ENCODE measurements at regions not wholly inside any gene's neighbourhood (a gene's known extent, or its start where the extent isn't known, plus 50 kb on each side); places are given as distances from the start of the nearest gene placed in this dataset.

GRCh38 chr2:18380321-18380720, 180.1 kb downstream of the RDH14 start:
- no peak for DNase-seq (ENCODE audit: low read depth, low spot score)
- Histone ChIP-seq H3K27me3 (ENCODE audit: control insufficient read depth, extremely low read depth, insufficient read depth, low read length) (no peaks in the 10 kb centered on the region), H3K9me1 (ENCODE audit: control insufficient read depth, extremely low read depth, insufficient read depth, low read length) (no peaks in the 10 kb centered on the region), H3K4me3 (ENCODE audit: control insufficient read depth in 2 of 3, extremely low read depth in 1 of 3, insufficient read depth in 2 of 3, low read depth in 1 of 3, low read length in 3 of 3) (no peak overlapping the region), H2AFZ (ENCODE audit: control insufficient read depth, low read length) (no peak overlapping the region), H3K27ac (ENCODE audit: control insufficient read depth, insufficient read depth, low read length) (no peak overlapping the region), H3K36me3 (ENCODE audit: control insufficient read depth in 2 of 2, extremely low read depth in 1 of 2, insufficient read depth in 2 of 2, low read length in 2 of 2) (no peaks in the 10 kb centered on the region), H4K20me1 (ENCODE audit: control insufficient read depth, extremely low read depth, insufficient read depth, low read length) (no peaks in the 10 kb centered on the region), H3K4me1 (ENCODE audit: control insufficient read depth, extremely low read depth, insufficient read depth, low read length) (no peaks in the 10 kb centered on the region), H3K79me2 (ENCODE audit: control insufficient read depth, insufficient read depth, low read length) (no peaks in the 10 kb centered on the region), H3K4me2 (ENCODE audit: control insufficient read depth, extremely low read depth, insufficient read depth, low read depth, low read length) (no peak overlapping the region), H3K9ac (ENCODE audit: control insufficient read depth, extremely low read depth, insufficient read depth, low read length) (no peak overlapping the region), H3K9me3 (ENCODE audit: control insufficient read depth, low read depth, low read length) (no peaks in the 10 kb centered on the region)
- TF ChIP-seq CTCF (optimal IDR thresholded peaks at IDR 0.05 in 1 of 3, IDR thresholded peaks at IDR 0.05 in 1 of 3, conservative IDR thresholded peaks at IDR 0.05 in 1 of 3; ENCODE audit: extremely low read depth in 1 of 3, insufficient read depth in 2 of 3, low read length in 3 of 3) (no peak), EZH2 (IDR thresholded peaks at IDR 0.05; ENCODE audit: low read length) (no peak)
- no peak for FAIRE-seq
- dilution Hi-C loops (cut with MboI; ENCODE audit: extremely low pct_ligation_motif_present, low sequenced_read_pairs), result no loop called here

- Histone ChIP-seq H3K36me3 (ENCODE audit: control insufficient read depth in 2 of 2, extremely low read depth in 1 of 2, insufficient read depth in 2 of 2, low read length in 2 of 2) (no peaks in the 10 kb centered on the region), H4K20me1 (ENCODE audit: control insufficient read depth, extremely low read depth, insufficient read depth, low read length) (no peaks in the 10 kb centered on the region), H2AFZ (ENCODE audit: control insufficient read depth, low read length) (no peak overlapping the region), H3K4me2 (ENCODE audit: control insufficient read depth, extremely low read depth, insufficient read depth, low read depth, low read length) (no peak overlapping the region), H3K9me3 (ENCODE audit: control insufficient read depth, low read depth, low read length) (no peaks in the 10 kb centered on the region), H3K4me3 (ENCODE audit: control insufficient read depth in 2 of 3, extremely low read depth in 1 of 3, insufficient read depth in 2 of 3, low read depth in 1 of 3, low read length in 3 of 3) (no peak overlapping the region), H3K27ac (ENCODE audit: control insufficient read depth, insufficient read depth, low read length) (no peak overlapping the region), H3K79me2 (ENCODE audit: control insufficient read depth, insufficient read depth, low read length) (no peaks in the 10 kb centered on the region), H3K4me1 (ENCODE audit: control insufficient read depth, extremely low read depth, insufficient read depth, low read length) (no peaks in the 10 kb centered on the region), H3K27me3 (ENCODE audit: control insufficient read depth, extremely low read depth, insufficient read depth, low read length) (no peaks in the 10 kb centered on the region), H3K9ac (ENCODE audit: control insufficient read depth, extremely low read depth, insufficient read depth, low read length) (no peak overlapping the region), H3K9me1 (ENCODE audit: control insufficient read depth, extremely low read depth, insufficient read depth, low read length) (no peaks in the 10 kb centered on the region)
- FAIRE-seq (no peak), DNase-seq (ENCODE audit: low read depth, low spot score) (no peak)
- TF ChIP-seq CTCF (optimal IDR thresholded peaks at IDR 0.05 in 1 of 3, IDR thresholded peaks at IDR 0.05 in 1 of 3, conservative IDR thresholded peaks at IDR 0.05 in 1 of 3; ENCODE audit: extremely low read depth in 1 of 3, insufficient read depth in 2 of 3, low read length in 3 of 3), result no peak
- no peak for TF ChIP-seq EZH2 (IDR thresholded peaks at IDR 0.05; ENCODE audit: low read length)
- dilution Hi-C loops (cut with MboI; ENCODE audit: extremely low pct_ligation_motif_present, low sequenced_read_pairs), result no loop called here
Observed at GRCh38 chr2:18379870-18380269, 180.6 kb downstream of the RDH14 start.

Data from keratinocyte (primary cell).